ENCODE measurements at regions not wholly inside any gene's neighbourhood (a gene's known extent, or its start where the extent isn't known, plus 50 kb on each side); places are given as distances from the start of the nearest gene placed in this dataset.

DNA sequence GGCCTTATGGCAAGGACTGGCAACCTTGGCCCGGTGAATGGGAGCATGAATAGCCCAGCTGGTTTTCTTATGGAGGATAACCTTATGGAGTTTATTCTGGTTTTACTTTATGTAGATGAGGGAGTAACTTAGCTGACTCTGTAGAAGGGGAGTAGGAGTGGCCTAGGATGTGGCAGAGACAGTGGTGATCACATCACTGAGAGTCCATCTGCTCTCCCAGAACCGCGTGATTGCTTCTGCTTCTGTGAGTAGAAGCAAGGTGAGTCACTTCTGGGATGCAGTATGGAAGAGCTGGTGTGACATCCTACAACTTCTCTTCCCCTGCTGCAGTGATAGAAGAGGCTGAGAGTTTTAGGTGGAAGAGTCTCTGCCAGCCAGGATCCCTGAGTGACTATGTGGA is 129.2 kb downstream of the RPS24 start:
- no peak for DNase-seq (ENCODE audit: low read depth)

DNA sequence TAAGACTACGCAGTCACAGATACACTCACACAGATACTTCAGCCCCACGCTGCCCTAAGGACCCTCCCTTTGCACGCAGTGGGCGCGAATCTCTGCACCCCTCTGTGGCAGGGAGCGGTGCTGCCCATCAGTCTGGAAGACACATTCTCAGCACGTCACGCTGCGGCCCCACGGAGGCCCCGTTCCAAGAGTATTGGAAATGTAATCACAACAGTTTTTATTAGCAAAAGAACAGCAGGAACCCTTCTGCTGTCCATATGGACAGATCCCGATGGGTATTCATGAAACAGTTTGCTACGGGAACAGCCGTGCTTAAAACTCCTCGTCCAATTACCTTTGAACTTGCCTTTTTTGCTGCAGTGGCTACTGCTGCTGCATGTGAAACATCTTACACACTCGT is 131.0 kb downstream of the RPS24 start:
- DNase-seq (ENCODE audit: low read depth): no peak

DNA sequence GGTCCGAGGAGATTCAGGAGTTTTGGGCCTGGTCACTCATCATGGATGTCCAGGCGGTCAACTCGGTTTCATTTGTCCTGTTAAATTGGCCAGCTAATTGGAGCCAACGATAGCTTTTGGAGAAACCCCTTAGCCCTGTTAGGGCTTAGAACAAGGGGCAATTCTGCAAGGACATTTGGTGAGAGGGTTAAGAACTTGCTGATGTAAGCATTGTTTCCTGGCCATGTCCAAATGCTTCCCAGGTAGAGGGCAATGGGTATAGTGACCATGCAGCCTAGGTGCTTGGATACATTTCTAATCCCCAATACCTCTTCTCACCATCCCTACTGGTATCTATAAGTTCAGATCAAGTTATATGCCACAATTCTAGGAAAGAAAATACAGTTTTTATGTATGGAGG is 131.5 kb downstream of the RPS24 start:
- DNase-seq (ENCODE audit: low read depth): no peak

DNA sequence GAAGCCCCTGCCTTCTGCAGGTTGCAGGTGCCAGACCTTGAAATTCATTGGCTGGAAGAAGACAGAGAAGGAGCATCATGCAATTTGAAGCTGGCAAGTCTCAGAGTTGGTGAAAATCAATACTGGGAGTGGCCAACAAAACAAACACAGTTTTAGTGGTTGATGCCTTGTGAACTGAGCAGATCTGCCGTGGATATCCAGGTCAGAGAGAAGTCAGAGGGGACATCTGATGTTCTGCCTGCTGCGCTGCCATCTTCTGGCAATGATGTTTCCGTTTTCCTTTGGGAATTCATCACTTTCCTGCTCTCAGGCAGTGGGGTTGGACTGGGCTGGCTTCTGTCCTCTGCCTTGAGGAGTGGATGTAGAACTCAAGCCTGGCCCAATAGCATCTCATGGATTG is 132.0 kb downstream of the RPS24 start:
- DNase-seq (ENCODE audit: low read depth): no peak

DNA sequence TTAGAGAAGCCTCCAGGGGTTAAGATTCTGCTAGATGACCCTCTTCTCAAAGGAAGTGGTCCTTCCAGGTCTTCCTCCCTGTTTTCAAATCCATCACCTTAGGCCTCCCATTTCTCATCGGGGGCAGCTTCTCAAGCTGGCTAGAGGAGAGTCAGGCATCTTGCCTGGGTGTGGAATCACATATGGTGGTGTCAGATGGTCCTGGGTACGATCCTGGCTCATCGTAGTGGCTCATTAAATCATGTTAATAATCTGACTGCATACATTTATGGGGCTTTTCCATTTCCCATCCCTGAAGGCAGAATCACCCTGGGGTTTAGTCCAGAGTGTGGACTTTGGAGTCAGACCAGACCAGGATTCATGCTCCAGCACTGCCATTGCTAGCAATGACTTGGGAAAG is 132.6 kb downstream of the RPS24 start:
- no peak for DNase-seq (ENCODE audit: low read depth)

DNA sequence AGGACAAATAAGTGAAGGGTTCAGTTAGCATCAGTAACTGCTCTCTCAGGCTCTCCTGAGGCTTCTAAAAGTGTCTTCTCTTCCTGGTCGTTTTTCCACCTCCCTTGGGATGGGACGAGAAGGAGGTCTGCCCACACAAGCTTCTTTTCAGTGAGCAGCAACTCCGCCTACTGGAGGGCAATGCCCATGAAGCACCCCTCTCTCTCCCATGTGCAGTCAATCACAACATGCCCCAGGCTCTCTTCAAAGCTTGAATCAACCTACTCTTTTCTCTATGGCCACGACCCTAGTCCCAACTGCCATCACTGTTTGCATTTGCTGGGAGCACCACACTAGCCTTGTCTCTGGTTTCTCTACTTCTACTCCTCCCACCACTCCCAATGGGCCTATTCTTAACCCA is 135.6 kb downstream of the RPS24 start:
- DNase-seq (ENCODE audit: low read depth): no peak

DNA sequence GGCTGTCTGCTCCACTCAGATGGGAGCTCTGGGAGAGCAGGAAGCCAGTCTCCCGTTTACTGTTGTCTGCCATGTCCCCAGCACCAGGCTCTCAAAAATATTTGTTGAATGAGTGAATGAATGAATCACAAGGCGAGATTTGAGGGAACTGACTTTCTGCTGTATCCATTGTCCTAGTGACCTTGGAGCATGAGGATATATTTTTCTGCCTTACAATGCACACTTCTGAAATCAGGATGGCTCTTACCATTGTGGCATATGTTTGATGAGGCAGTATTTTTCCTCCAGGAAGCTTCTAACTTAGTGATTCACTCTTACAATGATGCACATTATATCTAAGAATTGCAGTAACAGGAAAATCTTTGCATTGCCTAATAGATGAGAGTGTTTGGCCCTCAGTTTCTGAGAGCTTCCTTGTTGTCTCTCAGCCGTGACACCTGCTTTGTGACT is 136.4 kb downstream of the RPS24 start:
- no peak for DNase-seq (ENCODE audit: low read depth)

DNA sequence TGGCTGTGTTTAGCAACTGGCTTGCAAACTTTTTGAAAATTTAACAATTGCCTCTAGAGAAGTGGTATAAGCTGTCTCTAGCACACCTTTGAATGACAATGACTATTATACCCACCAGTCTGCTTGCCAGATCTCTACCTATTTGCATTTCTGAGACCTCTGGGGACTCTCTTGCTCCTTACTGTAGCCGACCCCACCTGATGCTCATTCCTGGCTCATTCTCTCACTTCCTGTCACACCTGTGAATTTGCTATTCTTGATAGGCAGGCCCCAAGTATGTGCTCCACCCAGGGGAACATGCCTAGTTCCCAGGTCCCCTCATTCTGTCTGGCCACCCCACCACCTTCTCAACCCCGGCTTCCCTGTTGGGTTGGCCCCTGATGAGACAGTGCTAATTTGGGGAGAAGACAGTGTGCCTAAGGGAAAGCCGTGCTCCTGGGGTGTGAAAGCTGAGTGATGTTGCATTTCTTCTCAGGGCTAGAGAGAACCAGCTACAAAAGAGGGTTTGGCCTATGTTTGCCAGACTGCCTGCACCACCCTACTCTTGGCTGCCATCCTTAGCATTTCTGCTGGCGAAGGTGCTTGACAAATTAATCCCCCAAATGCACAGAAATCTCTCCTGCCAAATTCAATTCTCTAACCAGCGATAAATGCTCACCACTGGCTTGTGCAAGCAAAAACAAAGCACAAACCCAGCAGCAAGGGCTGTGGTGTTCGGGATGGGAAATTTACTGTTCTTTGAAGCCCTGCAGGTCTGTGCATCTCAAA is 138.2 kb downstream of the RPS24 start:
- no peak for DNase-seq (ENCODE audit: low read depth)

DNA sequence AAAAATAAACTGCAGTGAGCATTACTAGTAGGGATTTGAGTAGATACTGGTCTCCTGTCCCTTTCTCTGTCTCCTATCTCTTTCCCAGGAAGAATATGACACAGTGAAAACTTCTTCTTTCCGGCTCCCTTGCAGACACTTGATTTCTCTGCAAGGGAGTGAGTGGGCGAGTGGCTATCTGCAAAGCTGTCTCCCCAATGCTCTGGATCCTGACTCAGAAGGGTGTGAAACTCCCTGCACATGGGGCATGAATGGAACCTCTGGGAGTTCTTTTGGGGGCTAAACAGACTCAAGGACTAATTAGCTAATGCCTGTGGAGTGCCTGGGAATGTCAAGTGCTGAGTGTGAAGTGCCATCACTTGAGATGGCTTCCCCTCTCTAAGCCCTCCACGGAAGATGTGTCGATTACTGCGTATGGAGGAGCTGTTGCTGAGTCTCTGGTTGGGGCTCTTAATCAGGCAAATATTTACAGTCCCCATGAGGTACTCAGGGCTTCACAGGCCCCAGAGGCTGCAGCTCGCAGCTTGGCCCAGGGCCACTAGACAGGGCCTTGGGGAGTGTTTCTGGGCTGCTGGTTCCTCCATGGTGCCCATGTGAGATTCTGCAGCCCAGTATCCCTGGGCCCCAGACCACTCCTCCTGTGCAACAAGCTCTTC is 139.8 kb downstream of the RPS24 start:
- no peak for DNase-seq (ENCODE audit: low read depth)

DNA sequence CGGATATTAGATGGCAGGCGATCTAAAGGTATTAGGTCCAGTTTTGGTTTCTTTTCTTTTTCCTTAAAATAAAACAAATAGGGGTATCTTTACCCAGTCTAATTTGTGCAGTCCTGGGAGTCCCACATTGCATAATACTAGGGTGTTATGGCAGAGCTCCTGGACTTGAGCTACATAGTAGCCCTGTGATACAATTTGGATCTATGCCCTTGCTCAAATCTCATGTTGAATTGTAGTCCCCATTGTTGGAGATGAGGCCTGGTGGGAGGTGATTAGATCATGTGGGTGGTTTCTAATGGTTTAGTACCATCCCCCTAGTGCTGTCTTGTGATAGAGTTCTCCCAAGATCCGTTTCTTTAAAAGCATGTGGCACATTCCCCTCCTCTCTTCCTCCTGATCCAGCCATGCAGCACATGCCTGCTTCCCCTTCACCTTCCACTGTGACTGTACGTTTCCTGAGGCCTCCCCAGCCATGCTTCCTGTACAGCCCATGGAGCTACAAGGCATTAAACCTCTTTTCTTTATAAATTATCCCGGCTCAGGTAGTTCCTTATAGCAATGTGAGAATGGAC is 141.9 kb downstream of the RPS24 start:
- no peak for DNase-seq (ENCODE audit: low read depth)

DNA sequence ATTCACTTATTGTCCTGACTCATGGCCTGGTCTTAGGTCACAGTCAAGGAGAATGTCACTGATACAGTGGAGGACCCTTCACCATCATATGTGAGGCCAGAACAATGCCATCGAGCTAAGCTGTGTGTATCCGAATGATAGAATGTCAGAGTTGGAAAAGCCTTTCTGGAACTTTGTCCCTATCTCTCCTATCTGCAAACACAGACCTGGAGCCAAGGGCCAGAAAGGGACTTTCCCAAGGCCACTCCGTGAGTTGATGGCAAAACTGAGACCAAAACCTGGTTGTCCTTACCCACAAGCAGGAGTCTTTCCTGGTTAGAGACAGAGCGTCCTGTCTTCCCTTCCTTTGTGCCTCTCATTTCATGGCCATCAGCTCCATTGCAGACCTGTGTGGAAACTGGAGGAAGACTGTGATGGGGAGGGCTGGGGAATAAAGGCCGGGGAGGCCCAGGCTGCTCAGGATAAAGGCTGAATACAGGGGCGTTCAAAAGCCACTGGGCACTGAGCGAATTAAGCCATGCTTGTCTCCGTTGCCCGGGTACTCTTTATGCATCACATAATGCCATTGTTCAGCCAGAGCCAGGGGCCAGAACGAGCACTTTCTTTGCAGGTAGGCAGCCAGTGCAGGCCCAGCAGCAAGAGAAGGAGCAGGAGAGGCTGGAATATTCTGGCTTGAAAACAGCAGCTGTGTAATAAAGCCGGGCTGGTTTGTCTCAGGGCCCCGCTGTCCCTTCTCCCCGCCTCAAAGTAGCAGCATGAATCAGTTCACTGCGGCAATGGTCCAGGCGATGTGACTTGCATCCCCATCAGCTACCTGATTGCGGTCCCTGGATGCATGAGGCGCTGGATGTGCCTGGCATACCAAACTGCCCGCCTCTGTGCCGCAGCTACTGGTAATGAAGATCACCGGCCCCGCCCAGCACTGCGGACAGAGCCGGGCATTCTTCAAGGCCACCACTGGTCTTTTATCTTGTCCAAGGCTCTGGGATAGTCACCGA is 143.0 kb downstream of the RPS24 start:
- no peak for DNase-seq (ENCODE audit: low read depth)

DNA sequence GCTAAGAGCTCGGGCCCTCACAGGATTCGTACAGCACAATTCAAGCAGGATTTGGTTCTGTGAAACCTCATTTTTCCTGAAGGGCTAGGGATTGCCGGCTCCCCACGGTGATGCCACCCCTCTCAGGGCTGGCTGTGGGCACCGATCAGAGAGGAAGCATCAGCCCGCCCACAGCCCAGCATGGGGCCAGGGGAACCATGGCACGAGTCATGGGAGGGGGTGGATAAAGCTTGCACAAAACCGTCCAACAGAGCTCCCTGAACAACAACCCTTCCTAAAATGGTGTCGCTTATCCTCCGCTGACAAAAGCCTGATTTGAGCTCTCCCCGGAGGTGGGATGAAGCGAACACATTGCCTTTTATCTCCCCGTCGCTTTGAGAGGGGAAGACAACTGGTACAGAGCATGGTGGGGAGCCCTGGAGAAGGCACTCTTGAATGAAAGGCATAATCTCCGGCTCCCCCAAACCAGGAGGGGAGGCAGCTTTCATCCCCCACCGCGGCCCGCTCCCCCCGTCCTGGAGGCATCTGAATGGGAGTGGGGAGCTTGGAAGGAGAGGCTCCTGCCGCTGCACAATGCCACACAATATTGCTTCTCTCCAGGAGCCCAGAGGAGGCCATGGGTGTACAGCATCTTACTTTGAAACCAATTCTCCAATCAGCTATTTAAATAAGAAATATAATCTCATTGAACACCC is 144.0 kb downstream of the RPS24 start:
- no peak for DNase-seq (ENCODE audit: low read depth)

DNA sequence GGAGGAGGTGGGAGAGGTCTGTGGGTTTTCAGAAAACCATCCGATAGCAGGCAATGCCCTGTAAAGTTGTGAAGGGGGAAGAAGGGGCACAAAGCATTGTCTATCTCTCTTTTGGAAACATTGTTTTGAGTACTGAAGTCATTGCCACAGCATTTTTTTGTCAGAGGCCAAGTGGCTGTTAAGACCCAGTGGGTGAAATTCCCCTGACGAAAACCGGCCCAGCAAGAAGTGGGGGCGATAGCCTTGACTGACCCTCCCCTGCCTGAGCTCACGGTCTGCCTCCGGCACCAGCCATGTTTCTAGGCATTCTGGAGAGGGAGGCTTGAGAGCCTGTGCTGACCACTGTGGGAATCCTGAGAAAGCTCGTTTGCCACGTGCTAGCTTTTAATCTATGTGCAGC is 144.7 kb downstream of the RPS24 start:
- DNase-seq (ENCODE audit: low read depth): no peak

DNA sequence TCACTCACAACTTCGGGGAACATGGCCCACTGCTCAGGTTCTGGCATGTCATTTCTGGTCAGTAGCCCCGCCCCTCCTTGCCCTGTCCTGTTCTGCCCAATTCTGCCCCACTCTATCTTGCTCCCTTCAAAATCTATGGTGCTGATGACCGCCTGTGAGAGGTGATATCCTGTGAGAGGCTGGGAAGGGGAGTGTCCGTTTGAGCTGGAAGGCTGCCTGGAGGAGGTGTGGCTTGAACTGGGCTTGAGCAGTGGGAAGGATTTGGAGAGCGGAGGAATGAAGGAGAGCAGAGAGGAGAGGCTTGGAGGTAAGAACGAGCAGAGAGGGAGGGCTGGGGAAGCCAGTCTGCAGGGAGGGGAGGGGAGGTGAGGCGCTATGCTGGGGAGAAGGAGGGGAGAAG is 145.3 kb downstream of the RPS24 start:
- no peak for DNase-seq (ENCODE audit: low read depth)

DNA sequence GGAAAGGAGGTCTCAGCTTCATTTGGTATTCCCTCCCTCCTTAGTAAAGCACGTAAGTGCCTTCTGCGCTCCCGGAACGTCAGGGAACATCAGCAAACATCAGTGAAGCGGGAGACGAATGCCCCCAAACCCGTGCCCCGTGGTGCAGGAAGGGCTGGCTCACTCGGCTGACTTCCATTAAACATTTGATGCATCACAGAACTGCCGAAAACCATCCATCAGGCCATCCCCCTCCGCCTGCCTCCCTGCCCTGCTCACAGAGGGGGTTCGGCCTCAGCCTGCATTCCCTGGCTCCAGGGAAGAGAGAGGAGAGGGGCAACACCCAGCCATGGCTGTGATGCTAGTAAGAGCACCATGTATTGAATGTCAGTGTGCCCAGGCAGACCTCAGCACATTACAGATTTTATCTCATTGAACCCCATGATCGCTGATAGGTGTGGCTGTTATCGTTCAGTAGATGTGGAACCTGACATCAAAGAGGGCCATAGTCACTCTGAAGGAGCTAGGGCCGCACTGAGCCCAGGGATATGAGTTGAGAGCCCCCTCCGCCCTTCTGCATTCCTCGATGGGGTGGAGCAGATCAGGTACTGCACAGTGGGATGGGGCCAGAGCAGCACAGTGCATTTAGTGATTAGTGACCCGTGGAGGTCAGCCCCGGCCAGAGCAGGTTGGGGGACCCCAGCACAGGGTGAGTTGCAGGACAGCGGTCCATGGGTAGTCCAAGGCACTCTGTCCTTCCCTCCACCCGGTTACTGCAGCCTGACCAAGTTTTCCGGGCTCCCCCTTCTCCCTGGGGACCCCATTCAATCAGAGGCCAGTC is 146.4 kb downstream of the RPS24 start:
- no peak for DNase-seq (ENCODE audit: low read depth)

DNA sequence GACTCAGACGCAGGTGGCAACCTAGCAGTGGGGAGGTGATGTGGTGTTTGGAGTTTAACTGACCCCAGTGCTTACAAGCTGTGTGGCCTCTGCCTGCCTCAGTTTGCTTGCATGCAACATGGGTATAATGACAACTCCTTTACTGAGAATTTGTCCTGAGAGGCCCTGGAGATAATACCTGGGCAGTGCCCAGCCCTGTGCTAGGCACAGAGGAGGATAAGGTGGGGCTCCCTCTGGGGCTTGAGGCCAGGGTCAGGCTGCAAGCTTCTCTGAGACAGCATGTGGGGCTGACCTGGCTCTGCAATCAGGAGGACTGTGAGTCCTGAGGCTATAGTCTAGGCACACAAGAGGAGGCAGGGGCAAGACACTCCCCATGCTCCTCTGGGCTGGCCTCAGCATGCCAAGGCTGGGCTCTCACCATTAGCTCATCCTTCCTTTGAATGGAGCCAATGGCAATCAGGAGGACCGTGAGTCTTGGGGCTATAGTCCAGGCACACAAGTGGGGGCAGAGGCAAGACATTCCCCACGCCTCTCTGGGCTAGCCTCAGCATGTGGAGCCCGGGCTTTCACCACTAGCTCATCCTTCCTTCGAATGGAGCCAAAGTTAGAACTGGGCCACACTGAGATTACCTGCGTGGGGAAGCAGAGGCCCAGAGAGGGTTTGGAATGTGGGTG is 147.9 kb downstream of the RPS24 start:
- DNase-seq (ENCODE audit: low read depth): no peak

DNA sequence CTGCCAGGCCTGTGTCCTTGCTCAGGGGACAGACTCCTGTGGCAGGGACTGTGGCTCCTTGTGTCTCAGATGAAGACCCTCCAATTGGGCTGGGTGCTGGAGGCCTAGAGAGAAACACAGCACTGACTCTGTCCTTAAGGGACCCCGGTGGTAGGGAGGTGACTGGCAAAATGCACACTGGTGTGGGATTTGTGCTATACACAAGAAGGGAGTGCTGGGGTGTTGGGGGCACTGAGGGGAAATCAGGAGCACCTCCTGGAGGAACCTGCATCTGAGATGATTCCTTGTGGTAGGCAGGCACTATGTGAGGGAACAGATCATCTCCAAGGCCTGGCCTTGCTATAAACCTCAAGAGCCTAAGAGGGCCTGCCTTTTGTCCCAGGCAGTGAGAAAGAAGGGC is 149.2 kb downstream of the RPS24 start:
- DNase-seq (ENCODE audit: low read depth): no peak

DNA sequence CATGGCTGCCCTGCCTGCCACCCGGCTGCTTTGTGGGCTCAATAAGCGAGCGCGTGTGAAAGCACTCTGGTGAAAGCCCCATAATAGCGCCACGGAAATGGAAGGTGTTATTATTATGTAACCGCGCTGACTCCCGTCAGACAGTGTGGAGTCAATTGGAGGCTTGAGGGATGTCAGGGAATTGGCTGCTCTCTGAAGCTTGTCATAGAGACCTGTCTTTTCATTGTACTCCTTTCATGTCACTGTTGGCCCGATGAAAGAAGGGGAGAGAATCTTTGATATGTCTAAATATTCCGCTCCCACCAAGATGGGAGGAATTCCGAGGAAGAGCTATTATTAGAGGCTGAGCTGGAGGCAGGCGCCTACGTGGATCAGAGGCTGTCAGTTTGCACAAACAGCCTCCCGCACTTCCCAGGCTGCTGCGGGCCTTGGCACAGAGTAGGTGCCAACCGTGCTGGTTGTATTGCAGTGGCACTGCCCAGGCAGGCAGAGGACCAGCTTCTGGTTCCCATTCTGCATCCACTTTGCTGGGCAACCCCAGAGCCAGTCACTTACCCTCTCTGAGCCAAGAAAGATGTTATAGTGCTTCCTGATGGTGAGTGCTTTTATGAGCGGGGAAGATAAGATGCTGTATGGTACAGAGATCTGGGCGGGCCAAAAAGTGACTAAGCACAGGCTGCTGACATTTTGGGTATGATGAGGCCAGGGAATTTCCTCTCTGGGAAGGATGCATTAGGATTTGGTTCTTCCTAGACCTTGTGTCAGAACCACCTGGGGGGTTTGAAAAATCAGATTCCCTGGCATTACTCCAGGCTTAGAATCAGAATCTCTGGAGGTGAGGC is 151.4 kb downstream of the RPS24 start:
- no peak for DNase-seq (ENCODE audit: low read depth)

DNA sequence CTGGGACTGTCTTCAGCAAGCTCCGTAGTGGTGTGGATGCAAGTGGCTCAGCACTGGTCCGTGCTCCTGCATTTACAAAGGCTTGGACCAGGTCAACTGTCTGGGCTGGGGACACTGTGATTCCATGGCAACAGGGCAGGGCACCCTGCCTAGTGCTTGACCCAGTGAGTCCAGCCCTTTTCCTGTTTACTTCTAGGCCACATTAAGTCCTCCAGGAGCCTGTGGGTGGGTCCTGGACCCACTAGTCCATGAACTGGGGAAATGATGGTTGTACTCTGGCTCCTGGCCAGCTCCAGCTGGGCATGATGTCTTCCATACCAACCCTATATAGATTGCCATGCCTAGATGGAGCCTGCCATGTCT is 152.0 kb downstream of the RPS24 start:
- no peak for DNase-seq (ENCODE audit: low read depth)

Data from fibroblast of gingiva (primary cell).